NOMO-1 treated with dmso at 0.1 percent for 144 hours (cell line): ENCODE measurements at regions not wholly inside any gene's neighbourhood (a gene's known extent, or its start where the extent isn't known, plus 50 kb on each side); places are given as distances from the start of the nearest gene placed in this dataset.

ENCODE experiments used
- DNase-seq: peaks from one replicate; lab custom pipeline; 2025; ENCODE audit not compliant: unreplicated experiment; lab: John Stamatoyannopoulos, UW

DNA sequence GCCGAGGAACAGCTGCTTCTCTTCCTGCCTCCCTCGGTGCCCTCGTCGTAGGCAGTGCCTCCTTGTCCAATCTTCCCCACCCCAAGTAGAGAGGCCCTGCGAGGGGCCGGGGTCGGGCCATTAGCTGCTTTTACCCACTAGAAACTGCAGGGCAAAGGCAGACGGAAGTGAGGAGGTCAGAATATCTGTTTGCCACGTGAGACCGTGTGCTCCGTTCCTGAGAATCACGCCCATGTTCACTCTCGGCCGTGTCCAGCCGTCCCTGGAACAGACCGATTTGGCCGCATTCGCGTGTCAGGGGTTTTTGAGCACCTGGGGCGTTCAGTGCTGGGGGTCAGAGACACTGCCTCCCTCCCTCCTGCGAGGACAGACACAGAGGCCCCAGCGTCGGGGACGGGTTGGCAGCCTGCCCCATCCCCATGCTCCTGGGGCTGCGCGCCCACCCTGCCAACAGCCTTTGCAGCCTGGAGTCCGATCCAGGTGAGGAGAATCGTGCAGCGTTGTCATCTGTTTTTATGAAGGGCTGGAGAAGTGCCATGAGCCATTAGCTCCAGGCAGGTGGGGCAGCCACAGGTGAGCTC is 982.2 kb downstream of the BRD1 start:
- no peak for DNase-seq

DNA sequence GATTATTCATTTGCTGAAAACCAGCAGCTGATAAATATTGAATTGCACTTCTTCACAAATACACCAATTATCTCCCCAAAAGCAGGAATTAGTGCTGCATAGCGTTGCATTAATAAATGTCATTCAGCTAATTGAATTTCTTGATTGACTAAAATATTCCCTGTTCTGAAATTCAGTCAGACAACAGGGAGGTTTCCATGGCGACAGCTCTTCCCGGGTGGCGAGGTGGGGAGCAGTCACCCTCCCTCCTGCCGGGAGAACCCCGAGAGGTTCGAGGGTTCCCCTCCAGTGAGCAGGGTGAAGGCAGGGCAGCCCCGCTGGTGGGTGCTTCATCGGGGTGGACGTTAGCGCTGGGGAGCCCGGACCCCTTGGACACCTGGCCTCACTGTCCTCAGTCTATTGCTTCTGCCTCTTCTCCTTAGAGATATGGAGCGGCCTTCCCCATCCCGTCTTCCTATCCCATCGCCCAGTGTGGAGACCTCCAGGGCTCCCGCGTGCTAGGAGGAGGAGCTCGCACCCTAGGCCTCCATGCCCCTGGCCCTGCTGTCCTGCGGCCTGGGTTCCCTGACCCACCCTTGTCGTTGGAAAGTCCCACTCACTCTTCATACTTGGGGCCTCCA is 983.5 kb downstream of the BRD1 start:
- DNase-seq = no peak

DNA sequence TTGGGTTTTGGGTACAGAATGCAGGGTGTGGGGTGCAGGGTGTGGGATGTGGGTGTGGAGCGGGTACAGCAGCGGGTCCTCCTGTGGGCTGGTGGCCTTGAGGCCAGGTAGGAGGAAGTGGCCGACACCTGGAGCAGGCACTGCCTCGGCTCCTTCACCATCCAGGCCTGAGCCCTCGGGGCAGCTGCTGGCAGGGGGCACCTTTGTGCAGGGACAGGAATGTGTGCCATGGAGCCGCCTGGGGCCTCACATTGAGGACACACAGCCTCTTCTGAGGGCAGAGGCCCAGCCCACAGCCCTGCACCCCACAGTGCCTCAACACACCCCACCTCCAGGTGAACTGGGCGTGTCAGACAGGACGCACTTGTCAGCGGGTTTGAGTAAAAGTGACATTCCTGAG is 984.0 kb downstream of the BRD1 start:
- DNase-seq = no peak

DNA sequence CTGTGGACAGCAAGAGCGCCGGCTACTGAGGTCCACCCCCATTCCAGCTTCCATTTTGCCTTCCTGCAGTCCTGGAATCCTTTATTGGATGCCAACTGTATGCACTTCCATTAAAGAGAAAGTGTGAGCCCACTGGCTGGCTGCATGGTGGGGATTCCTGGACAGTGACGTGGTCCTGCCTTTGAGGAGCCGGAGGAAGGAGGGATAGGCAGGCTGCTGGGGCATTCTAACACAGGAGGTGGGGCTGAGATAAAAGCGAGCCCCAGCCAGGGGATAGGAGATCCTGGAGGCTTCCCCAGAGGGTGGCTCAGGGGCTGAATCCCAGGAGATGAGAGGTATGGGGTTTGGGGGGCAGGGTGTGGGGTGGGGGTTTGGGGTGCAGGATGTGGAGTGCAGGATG is 984.7 kb downstream of the BRD1 start:
- DNase-seq = no peak

DNA sequence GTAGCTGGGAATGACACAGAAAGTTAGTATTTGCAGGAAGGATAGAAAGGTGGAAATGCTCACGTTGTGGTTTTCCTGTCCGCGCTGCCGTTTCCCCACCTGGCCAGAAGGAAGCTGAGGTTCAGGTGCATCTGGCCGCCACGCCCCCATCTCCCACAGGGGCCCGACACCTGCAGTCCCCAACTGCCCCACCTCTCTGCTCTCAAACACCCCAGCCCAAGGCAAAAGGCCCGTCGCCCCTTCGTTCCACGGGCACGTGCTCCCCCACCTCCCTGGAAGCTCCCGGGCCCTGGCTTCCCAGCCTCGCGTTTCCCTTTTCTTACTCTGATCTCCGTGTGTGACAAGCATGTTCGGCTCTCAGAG is 985.1 kb downstream of the BRD1 start:
- DNase-seq = no peak

DNA sequence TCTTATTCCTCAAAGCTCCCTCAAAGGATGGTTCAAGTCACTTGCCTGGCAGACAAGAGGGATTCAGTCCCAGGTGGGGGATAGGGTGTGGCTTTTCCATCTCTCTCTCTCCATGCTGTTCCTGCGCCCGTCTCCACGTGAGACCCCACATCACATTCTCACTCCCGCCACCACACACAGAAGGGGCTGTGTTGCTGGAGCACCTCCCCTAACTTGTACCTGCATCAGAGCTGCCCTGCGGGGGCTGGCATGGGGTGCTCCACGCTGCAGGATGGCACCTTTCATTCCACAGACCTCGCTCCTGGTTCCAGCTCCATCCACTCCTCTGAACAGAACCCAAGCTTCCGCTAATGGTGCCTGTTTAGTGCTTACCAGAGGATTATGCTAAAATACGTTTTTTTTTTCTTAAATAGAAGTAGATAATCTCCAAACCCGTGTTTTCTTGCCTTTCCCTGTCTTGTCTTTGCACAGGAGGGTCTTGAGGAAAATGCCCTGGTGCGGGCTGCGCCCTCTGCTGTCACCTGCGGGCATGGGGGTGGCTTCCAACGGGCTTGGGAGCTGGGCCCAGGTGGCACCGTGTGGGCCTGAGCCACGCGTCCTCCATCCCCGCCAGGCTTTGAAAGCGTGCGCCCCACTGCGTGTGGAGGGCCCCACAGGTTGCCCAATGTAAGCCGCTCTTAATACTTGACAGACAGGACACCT is 985.6 kb downstream of the BRD1 start:
- no peak for DNase-seq

DNA sequence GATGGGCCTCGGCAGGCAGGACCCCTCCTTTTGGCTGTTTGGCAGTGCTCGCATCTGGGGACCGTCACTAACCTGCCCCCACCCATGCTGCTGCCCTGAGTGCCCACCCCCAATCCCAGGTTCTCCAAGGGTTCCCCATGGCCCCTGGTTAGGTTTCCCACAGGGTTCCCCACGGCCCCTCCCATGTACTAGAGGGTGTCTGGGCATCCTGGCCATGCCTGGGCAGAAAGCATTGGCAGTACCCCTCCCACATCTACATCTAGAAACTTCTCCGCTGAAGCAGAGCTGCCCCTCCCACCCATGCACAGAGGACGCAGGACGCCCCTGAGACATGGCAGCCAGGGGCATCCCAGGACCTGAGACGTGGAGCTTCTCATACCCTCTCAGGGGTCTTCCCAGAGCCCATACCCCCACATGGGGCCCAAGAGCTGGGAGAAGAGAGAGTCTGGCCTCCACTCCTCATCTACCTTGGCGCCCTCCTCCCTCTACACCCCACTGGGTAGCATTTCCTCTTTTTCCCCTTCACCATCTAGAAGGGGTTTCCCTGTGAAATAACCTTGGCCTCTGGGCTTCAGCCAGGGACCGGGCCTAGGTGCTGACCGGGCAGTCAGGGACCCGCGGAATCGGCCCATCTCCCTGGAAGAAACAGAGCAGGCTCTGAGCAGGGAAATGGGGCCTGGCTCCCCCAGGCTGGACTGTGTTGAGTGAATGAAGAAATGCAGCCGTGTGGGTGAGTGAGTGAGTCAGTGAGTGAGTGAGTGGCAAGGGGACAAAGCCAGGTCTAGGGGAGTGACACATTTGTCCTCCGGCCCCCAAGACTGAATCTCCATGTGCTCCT is 987.3 kb downstream of the BRD1 start:
- DNase-seq = no peak

DNA sequence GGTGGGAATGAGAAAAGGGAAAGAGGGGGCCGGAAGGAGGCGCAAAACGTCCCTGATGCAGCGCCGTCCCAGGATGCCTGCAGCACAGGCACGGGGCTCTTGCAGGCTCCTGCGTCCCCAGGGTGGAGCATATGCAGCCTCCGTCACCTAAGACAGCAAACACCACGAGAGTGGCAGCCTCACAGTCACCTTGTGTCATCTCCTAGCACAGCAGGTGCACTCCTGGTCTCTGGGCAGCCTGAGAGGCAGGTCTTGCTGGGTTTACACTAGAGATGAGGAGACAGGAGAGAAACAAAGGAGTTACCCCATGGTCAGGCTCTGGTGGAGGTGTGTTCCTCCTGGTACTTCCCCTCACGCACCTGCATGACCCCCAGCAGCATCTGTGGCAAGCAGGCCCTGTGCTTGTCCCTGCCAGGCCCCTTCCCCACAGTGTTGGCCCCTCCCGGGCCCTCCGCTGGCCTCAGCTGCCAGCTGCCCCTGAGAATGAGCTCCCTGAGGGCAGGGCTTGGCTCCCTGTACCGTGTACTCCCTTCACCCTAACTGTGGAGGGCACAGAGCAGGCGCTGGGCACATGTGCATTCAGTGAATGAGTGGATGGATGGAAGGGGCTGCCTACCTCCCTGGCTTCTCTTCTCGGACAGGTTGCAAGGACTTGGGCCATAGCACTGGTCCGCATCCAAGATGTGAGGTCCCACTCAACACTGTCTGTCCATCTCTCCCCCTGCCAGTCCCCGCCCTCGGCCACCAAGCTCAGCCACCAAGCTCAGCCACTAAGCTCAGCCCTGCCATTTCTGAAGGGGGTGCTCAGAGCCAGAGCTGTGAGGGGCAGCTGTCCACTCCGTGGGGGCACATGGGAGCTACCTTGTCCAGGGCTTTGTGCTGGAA is 988.6 kb downstream of the BRD1 start:
- DNase-seq = no peak

DNA sequence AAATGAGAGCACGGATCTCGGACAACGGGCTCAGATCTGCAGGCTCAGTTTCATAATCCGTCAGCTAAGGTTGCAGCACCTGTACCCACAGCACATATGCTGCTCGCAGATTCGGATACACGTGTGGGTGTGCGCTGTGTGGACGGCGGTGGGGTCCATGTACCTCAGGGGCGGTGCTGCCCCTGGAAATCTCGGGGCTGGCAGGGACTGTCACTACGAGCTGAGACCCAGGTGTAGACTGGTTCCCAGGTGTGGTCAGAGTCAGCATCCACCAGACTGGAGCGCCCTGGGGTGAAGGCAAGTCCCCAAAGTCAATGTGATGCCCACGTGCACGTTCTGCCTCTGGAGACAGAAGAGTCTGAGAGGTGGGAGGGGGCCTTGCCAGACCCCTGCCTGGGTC is 989.3 kb downstream of the BRD1 start:
- DNase-seq = no peak

DNA sequence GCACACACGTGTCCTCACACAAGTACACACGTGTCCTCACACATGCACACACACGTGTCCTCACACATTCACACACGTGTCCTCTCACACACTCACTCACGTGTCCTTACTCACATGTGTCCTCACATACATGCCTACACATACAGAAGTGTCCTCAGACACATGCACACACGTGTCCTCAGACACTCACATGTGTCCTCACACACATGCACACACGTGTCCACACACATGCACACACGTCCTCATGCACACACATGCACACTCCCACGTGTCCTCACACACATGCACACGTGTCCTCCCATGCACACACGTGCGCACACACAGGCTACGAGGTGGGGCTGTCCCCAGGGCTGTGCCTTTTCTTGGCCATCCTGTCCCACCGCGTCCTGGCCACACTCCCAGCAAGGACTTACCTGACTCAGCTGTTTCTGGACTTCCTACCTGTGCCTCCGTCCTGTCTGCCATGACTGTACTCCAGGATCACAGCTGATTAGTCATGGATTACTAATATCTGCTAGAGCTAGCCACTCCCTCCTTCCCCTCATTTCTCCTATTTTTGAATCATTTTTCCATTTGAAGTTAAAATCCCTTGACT is 990.2 kb downstream of the BRD1 start:
- no peak for DNase-seq

DNA sequence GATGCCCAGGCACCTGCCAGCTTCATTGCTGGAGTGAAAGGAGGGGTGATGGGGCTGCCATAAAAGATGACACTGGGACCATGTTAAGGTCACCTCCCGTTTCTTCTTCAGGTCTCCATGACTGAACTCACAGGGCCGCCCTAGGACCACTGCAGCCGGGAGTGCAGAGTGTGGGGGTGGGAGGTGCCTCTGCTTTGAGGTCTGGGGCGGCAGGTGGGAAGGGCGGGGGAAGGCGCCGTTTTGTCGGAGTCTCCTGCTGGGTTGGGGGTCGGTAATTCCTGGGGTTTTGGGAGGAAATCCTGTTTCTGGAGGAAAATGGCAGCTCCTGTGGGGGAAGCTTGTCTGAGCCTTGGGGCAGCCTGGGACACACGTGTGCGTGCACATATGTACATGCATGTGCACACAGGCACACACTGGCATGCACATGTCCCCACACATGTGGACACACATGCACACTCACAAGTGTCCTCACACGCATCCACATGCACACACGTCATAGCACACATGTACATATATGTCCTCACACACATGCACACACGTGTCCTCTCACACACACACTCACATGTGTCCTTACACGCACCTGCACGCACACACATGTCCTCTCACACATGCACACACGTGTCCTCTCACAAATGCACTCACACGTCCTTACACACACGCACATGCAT is 990.9 kb downstream of the BRD1 start:
- no peak for DNase-seq

DNA sequence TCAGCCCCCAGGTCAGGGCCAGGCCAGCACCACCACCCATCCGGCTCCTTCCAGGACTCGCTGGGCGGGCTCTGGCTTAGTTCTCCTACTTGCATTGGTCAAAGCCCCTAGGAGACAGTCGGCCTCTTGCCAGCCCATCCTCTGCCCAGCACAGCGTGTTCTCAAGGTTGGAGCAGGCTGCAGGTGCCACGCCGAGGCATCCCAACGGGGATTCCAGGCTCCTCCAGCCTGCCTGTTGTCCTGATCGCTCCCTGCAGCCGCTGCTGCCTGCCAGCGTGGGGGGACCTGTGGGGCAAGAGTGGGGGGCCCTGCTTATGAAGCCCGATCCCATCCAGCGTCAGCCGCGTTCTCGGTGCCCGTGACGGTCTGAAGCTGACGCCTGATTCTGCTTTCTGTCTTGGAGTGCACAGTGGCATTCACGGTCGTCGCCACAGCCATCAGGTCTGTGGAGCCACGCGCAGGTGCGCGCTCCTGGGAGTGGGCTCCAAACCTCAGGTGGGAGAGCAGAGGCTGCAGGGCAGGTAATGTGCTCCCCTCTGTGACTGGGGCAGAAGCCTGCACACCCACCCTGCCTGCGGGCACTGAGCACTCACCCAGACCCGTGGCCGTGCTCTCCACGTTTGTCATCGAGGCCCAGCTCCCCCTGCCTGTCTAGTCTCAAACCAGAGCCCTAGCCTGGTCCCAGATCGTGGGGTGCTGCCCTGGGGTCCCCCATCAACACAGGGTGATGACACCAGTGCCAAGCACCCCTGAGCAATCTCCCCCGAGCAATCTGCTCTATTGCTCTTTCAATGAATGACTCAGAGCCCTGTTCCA is 991.6 kb downstream of the BRD1 start:
- no peak for DNase-seq

DNA sequence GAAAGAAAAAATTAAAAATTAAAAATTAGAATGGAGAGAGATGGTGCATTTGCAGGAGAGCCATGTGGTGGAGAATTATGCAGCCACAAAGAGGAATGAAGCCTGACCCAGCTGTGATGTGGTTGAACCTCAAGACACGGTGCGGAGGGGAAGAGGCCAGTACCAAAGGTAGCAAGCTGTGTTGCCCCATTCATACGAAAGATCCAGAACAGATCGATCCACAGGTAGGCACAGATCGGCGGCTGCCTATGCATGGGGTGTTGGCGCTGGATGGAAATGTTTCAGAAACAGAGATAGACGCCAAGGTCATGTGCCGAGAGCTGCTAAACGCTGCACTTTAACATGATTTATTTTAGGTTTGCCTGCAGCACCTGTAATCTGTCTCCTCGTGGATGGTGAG is 992.3 kb downstream of the BRD1 start:
- DNase-seq = no peak

DNA sequence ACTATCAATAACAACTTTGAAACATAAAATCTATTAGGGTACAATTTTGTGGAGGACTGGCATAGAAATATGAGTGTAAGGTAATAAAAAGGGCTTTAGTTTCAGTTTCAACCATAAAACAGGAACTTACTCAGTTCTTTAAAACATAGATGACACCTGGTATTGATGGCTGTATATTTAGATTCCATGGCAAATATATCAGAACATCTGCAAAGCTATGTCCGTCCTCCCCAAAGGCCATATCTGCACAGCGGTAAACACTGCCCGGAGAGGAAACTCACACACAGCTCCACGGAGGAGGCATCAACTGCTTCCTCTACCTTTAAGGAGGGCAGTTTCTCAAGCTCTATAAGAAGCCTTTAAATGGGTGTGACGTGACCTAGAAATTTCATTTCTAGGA is 993.3 kb downstream of the BRD1 start:
- no peak for DNase-seq

DNA sequence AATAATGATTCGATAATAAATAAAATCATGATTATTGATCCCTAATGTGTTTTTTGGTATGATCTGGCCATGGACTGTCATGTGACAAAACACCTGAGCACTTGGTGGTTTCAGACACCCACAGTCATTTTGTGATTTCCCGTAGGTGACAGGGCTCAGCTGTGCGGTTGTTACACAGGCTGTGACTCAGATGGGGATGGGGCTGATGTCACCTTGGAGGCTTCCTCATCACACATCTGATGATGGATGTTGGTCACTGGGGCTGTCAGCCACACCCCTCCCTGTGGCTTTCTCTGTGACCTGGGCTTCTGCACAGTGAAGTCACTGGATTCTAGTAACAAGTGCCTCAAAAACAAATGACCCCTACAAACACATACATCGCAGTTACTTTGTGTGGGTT is 995.1 kb downstream of the BRD1 start:
- peak; percentile 1 for DNase-seq

DNA sequence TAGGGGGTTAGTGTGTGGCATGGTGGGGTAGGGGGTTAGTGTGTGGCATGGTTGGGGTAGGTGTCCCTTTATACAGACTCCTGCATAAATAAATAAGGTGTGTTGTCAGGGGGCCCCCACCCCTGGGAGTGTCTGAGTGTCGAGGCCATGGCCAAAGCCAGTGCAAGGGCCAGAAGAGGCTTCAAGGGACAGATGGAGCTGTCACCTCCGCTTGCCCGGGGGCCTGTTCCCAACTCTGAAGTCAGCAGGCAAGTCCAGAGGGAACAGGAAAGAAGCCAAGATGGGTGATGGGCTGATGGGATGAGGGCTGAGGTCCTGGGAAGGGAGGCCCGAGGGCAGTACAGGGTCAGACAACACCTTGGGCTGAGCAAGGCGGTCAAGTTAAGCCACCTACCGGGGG is 997.8 kb downstream of the BRD1 start:
- no peak for DNase-seq

DNA sequence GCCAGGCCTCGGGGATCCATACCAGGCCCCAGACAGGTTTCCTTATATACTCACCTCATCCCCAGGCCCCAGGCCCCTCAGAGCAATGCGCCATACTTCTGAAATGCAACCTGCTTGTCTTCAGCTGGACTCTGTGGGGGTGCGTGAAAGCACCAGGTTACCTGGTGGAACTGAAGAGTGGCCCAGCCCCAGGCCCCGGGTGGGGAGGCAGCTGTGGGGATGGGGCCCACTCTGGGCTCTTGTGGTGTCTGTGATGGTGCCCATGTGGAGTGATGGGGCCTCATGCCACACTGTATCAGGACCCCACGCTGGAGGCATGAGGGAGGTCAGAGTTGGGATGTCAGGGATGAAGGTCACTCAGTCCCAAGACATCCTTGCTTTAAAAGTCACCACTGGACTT is 999.0 kb downstream of the BRD1 start:
- no peak for DNase-seq

DNA sequence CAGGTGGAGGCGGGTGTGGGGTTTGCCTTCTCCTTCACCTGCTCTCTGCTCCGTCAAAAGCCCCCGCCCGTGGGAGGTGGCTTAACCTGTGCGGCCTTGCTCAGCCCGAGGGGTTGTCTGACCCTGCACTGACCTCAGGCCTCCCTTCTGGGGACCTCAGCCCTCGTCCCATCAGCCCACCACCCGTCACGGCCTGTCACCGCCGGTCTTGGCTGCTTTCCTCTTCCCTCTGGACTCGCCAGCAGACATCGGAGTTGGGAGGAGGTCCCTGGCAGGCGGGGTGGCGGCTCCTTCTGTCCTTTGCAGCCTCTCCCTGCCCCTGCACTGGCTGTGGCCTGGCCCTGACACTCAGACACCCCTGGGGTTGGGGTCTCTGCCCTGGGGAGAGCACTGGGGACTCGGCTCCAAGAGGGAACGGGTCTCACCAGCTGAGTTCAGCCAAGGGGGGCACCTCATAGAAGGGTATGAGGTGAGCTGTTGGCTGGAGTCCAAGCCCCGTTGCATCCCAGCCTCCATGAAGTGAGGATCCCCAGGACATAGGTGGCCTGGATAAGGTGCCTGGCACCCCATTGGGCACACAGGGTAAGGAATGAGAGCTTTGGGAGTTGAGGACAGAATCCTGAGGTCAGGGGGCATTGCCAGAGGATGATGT is 999.6 kb downstream of the BRD1 start:
- no peak for DNase-seq
